Body of pancreas (tissue), 4 donors: ENCODE measurements at regions not wholly inside any gene's neighbourhood (a gene's known extent, or its start where the extent isn't known, plus 50 kb on each side); places are given as distances from the start of the nearest gene placed in this dataset.

Experiments used
- CTCF ChIP-seq, 7 experiments: fragments of 450-650 bp in 4 of 7; fragments of 200-600 bp in 3 of 7; sonication (generic) in 3 of 7; IDR thresholded peaks; one replicate each; pipeline ENCODE4 v1.5.1; 2016 to 2019; ENCODE audit warnings: antibody characterized with exemption in 7 of 7
- POLR2A ChIP-seq, 3 donors: fragments of 450-650 bp; IDR thresholded peaks; one replicate each; pipeline ENCODE4 v1.6.1; 2016; ENCODE audit warnings: antibody characterized with exemption in 3 of 3, mild to moderate bottlenecking in 2 of 3

DNA sequence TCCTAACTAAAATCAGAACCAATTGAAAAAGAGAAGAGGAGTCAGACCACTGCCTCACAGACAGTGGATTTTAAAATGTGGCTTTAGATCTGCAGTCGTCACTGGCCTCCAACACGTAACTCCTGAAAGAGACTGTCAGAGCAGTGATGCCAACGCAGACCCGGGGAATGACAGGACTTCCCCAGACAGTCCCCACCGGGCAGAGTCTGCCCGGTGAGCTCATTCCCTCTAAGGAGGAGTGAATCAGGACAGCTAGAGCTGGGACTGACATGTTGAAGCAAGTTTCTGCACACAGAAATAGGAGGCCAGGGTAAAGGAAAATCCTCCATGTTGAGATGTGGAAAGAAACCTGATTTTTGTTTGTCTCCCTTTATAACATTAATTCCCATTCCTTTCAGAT lies 105.0 kb downstream of the TES start:
- no peak for TF ChIP-seq CTCF (IDR thresholded peaks at IDR 0.05)
- TF ChIP-seq POLR2A (IDR thresholded peaks at IDR 0.05), result no peak
